GM18873 (cell line): ENCODE measurements at regions not wholly inside any gene's neighbourhood (a gene's known extent, or its start where the extent isn't known, plus 50 kb on each side); places are given as distances from the start of the nearest gene placed in this dataset.
"Not testable (repeated sequence)": the region's sequence is repeated elsewhere in the genome, so short reads cannot be mapped to it uniquely, and the experiment has no call there.

Experiments used
- ATAC-seq: cut with Tn5 transposase; IDR thresholded peaks from one replicate; pipeline ENCODE4 v1.9.1; 2021; ENCODE audit warnings: mild to moderate bottlenecking, moderate library complexity, moderate number of reproducible peaks; ENCODE audit not compliant: unreplicated experiment, low FRiP score

DNA sequence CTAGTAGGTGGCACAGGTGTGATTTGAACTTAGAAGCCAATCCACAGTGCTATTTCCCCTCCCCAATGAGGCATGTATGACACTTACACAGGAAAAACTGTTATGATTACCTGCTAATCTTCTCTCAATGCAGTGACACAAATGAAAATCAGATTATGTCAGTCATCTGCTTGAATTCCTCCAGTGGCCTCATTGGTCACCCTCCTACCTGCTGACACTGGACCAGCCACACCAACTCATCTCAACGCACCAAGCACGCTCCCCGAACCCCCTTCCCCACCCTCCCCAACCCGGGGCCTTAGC is 82.2 kb upstream of the SEC11C start:
- ATAC-seq = no peak

DNA sequence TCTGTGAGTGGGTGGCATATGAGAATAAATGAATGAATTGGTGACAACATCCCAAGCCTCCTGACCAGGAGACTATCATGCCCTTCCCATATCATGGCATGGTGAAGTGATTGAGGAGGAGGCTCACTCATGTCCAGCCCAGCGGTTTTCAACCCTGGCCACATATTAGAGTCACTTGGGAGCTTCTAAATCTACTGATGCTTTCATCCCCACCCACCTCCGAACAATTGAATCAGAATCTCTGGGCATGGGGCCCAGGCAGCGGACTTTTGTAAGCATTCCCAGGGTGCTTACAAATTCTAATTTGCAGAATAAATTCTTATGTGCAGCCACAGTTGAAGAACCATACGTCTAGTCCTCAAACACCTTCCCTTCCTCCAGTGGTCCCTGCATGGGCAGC is 81.7 kb upstream of the SEC11C start:
- no peak for ATAC-seq

DNA sequence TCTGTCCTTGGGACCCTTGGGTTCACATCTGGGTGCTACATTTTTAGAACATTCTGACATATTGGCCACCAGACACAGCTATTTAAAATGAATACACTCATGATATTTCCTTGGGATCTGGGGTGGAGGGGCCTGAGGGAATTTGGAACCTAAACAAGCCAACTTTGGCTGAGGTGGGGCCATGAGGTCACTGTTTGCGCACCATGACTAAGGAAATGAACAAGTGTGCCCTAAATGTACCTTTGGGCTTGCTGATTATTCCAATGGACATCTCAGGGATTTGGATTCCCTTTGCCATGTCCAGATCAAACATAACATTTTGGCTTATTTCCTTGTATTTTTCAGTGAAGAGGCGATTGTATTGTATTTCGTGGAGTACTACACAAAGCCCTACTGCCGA is 80.5 kb upstream of the SEC11C start:
- no peak for ATAC-seq

- ATAC-seq = no peak
Measured at GRCh38 chr18:59060551-59060950, 79.1 kb upstream of the SEC11C start.

DNA sequence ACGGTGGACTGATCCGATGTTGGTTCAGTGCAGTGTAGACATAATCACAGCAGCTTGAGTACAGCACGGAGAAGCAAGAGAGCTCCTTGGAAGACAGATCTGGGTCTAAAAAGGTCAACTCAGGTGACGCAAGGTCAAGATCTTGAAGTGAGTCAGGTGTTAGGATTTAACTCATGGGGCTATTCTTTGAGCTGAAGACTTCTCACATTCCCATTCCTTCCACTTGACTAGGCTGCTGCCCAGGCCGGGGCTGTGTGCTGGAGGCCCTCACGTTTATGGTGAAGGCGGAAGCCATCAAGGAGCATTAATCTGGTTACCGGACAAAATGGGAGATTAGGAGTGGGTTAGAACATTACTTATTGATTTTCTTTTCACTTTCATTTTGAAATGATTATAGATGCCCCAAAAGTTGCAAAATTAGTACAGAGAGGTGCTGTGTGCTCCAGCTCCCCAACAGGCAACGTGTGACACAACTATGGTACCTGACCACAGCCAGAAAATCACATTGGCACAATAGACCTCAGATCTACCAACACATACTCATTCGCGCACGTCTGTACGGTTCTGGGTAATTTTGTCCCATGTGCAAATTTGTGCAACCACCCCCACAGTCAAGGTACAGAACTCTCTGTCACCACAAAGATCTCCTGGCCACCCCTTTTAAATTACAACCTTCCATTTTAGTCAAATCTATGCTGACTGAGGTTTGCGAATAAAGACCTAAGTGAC is 77.6 kb upstream of the SEC11C start:
- ATAC-seq = no peak

DNA sequence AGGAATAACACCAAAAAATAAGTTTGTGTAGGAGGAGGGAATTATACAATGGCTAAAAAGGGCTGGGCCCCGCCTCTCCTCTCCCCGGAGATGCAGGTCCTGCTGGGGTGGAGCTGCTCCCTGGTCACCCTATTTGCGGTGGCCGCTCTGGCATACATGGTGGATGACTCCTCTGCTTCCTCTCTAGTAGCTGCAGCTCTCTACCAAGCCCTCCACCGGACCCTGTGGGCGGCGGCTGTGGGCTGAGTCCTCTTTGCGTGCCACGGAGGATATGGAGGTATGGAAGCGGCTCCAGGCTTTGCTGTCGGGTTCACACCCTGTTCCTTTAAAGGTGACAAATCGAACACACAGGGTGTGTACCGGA is 77.1 kb upstream of the SEC11C start:
- no peak for ATAC-seq

GRCh38 chr18:59063300-59063906 is 76.3 kb upstream of the SEC11C start:
- ATAC-seq = no peak

GRCh38 chr18:59063912-59064311 is 75.8 kb upstream of the SEC11C start:
- no peak for ATAC-seq

GRCh38 chr18:59065684-59066083 is 74.0 kb upstream of the SEC11C start:
- no peak for ATAC-seq

GRCh38 chr18:59067873-59068272 is 71.8 kb upstream of the SEC11C start:
- ATAC-seq = no peak

GRCh38 chr18:59068276-59069071 is 71.2 kb upstream of the SEC11C start:
- no peak for ATAC-seq

- peak; percentile 59 for ATAC-seq
Measured at GRCh38 chr18:59070181-59070912, 69.3 kb upstream of the SEC11C start.

GRCh38 chr18:59072727-59073421 is 66.8 kb upstream of the SEC11C start:
- no peak for ATAC-seq

GRCh38 chr18:59075923-59076322 is 63.8 kb upstream of the SEC11C start:
- no peak for ATAC-seq

GRCh38 chr18:59079264-59079663 is 60.4 kb upstream of the SEC11C start:
- ATAC-seq = no peak

DNA sequence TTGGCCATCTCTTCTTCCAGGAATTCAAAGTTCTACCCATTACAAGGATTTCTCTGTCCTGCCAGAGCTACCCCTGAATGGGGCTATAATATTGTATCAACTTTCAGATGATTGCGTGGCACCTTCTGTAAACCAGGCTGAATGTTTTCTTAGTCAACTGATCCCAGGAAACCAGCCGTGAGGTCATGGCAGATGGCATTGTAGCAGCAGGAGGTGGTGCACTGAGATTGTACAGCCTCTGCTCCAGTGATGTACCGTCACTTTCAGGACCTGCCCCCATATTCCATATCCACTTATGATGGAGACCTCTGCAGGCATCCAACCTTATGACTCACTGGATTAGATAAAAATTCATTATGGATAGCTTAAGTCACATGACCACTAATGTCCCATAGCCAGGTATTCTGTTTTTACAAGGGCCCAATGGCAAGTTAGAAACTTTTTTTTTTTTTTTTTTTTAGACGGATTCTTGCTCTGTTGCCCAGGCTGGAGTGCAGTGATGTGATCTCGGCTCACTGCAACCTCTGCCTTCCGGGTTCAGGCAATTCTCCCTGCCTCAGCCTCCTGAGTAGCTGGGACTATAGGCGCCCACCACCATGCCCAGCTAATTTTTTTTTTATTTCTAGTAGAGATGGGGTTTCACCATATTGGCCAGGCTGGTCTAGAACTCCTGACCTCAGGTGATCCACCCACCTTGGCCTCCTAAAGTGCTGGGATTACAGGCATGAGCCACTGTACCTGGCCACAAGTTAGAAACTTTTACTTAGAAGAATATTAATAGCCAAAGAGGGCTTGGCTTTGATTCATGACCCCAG is 59.8 kb upstream of the SEC11C start:
- not testable (repeated sequence) for ATAC-seq

- no peak for ATAC-seq
Measured at GRCh38 chr18:59083136-59083818, 56.4 kb upstream of the SEC11C start.

- no peak for ATAC-seq
Measured at GRCh38 chr18:59085126-59085794, 54.4 kb upstream of the SEC11C start.

DNA sequence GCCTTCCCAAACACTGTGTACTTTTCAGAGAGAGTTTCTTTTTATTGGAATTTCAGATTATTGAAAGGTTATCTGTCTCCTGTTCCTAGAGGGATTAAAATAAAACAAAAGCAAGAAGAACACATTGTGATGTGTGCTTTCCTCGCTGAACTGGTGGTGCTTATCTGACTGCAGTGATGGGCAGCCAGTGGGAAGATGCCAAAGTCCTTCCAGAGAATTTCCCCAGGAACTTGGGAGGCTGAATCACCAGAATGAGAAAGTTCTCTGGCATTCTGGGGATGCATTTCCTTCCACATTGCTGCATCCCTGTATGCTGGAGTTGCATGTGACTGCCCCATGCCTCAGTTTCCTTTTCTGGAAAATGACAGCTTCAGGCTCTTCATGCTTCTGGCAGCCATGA is 53.9 kb upstream of the SEC11C start:
- no peak for ATAC-seq
